ENCODE measurements at regions not wholly inside any gene's neighbourhood (a gene's known extent, or its start where the extent isn't known, plus 50 kb on each side); places are given as distances from the start of the nearest gene placed in this dataset.
"Not testable (repeated sequence)": the region's sequence is repeated elsewhere in the genome, so short reads cannot be mapped to it uniquely, and the experiment has no call there.

GRCh38 chr18:56493531-56493930 is 144.9 kb downstream of the TXNL1 start:
- Histone ChIP-seq H3K9ac (ENCODE audit: low read depth in 1 of 3, low read length in 3 of 3) (no peak overlapping the region), H3K4me3 (ENCODE audit: low read length in 3 of 3) (no peak overlapping the region), H3K27me3 (ENCODE audit: control insufficient read depth in 3 of 3, insufficient read depth in 3 of 3, low read length in 3 of 3) (no peaks in the 10 kb centered on the region), H3K36me3 (ENCODE audit: control insufficient read depth in 3 of 3, insufficient read depth in 3 of 3, low read length in 3 of 3) (no peaks in the 10 kb centered on the region), H3K9me3 (ENCODE audit: control insufficient read depth in 3 of 3, low read length in 3 of 3) (peaks cover 0 to 2% (median 0%) of the 10 kb centered on the region in 3 donors), H3K4me1 (ENCODE audit: control insufficient read depth in 3 of 3, insufficient read depth in 3 of 3, low read length in 3 of 3) (no peaks in the 10 kb centered on the region), H3K27ac (ENCODE audit: low read depth, low read length) (no peak overlapping the region)

- peaks cover 0 to 2% (median 0%) of the 10 kb centered on the region in 3 donors for H3K9me3 ChIP-seq (ENCODE audit: control insufficient read depth in 3 of 3, low read length in 3 of 3)
- H3K9ac ChIP-seq (ENCODE audit: low read depth in 1 of 3, low read length in 3 of 3), result no peak overlapping the region
- H3K27me3 ChIP-seq (ENCODE audit: control insufficient read depth in 3 of 3, insufficient read depth in 3 of 3, low read length in 3 of 3), result no peaks in the 10 kb centered on the region
- no peaks in the 10 kb centered on the region for H3K4me1 ChIP-seq (ENCODE audit: control insufficient read depth in 3 of 3, insufficient read depth in 3 of 3, low read length in 3 of 3)
- no peaks in the 10 kb centered on the region for H3K36me3 ChIP-seq (ENCODE audit: control insufficient read depth in 3 of 3, insufficient read depth in 3 of 3, low read length in 3 of 3)
- no peak overlapping the region for H3K27ac ChIP-seq (ENCODE audit: low read depth, low read length)
- H3K4me3 ChIP-seq (ENCODE audit: low read length in 3 of 3), result no peak overlapping the region
Observed at GRCh38 chr18:56492136-56492535, 146.3 kb downstream of the TXNL1 start.

- no peak overlapping the region for H3K4me3 ChIP-seq (ENCODE audit: low read length in 3 of 3)
- no peaks in the 10 kb centered on the region for H3K36me3 ChIP-seq (ENCODE audit: control insufficient read depth in 3 of 3, insufficient read depth in 3 of 3, low read length in 3 of 3)
- no peaks in the 10 kb centered on the region for H3K4me1 ChIP-seq (ENCODE audit: control insufficient read depth in 3 of 3, insufficient read depth in 3 of 3, low read length in 3 of 3)
- no peaks in the 10 kb centered on the region for H3K27me3 ChIP-seq (ENCODE audit: control insufficient read depth in 3 of 3, insufficient read depth in 3 of 3, low read length in 3 of 3)
- H3K27ac ChIP-seq (ENCODE audit: low read depth, low read length), result no peak overlapping the region
- H3K9ac ChIP-seq (ENCODE audit: low read depth in 1 of 3, low read length in 3 of 3), result no peak overlapping the region
- H3K9me3 ChIP-seq (ENCODE audit: control insufficient read depth in 3 of 3, low read length in 3 of 3), result no peaks in the 10 kb centered on the region
Observed at GRCh38 chr18:56490942-56491341, 147.4 kb downstream of the TXNL1 start.

GRCh38 chr18:56489893-56490292 is 148.5 kb downstream of the TXNL1 start:
- H3K4me3 ChIP-seq (ENCODE audit: low read length in 3 of 3), result no peak overlapping the region
- no peak overlapping the region for H3K27ac ChIP-seq (ENCODE audit: low read depth, low read length)
- H3K9ac ChIP-seq (ENCODE audit: low read depth in 1 of 3, low read length in 3 of 3), result no peak overlapping the region
- H3K27me3 ChIP-seq (ENCODE audit: control insufficient read depth in 3 of 3, insufficient read depth in 3 of 3, low read length in 3 of 3), result no peaks in the 10 kb centered on the region
- H3K4me1 ChIP-seq (ENCODE audit: control insufficient read depth in 3 of 3, insufficient read depth in 3 of 3, low read length in 3 of 3), result no peaks in the 10 kb centered on the region
- H3K9me3 ChIP-seq (ENCODE audit: control insufficient read depth in 3 of 3, low read length in 3 of 3), result no peaks in the 10 kb centered on the region
- H3K36me3 ChIP-seq (ENCODE audit: control insufficient read depth in 3 of 3, insufficient read depth in 3 of 3, low read length in 3 of 3), result no peaks in the 10 kb centered on the region

GRCh38 chr18:56488739-56489138 is 149.7 kb downstream of the TXNL1 start:
- no peak overlapping the region for H3K4me3 ChIP-seq (ENCODE audit: low read length in 3 of 3)
- no peaks in the 10 kb centered on the region for H3K4me1 ChIP-seq (ENCODE audit: control insufficient read depth in 3 of 3, insufficient read depth in 3 of 3, low read length in 3 of 3)
- H3K9me3 ChIP-seq (ENCODE audit: control insufficient read depth in 3 of 3, low read length in 3 of 3), result no peaks in the 10 kb centered on the region
- H3K27ac ChIP-seq (ENCODE audit: low read depth, low read length), result no peak overlapping the region
- H3K36me3 ChIP-seq (ENCODE audit: control insufficient read depth in 3 of 3, insufficient read depth in 3 of 3, low read length in 3 of 3), result no peaks in the 10 kb centered on the region
- H3K27me3 ChIP-seq (ENCODE audit: control insufficient read depth in 3 of 3, insufficient read depth in 3 of 3, low read length in 3 of 3), result no peaks in the 10 kb centered on the region
- no peak overlapping the region for H3K9ac ChIP-seq (ENCODE audit: low read depth in 1 of 3, low read length in 3 of 3)

GRCh38 chr18:56487801-56488200 is 150.6 kb downstream of the TXNL1 start:
- no peaks in the 10 kb centered on the region for H3K27me3 ChIP-seq (ENCODE audit: control insufficient read depth in 3 of 3, insufficient read depth in 3 of 3, low read length in 3 of 3)
- H3K9me3 ChIP-seq (ENCODE audit: control insufficient read depth in 3 of 3, low read length in 3 of 3), result no peaks in the 10 kb centered on the region
- H3K27ac ChIP-seq (ENCODE audit: low read depth, low read length), result no peak overlapping the region
- no peak overlapping the region for H3K9ac ChIP-seq (ENCODE audit: low read depth in 1 of 3, low read length in 3 of 3)
- no peaks in the 10 kb centered on the region for H3K36me3 ChIP-seq (ENCODE audit: control insufficient read depth in 3 of 3, insufficient read depth in 3 of 3, low read length in 3 of 3)
- H3K4me1 ChIP-seq (ENCODE audit: control insufficient read depth in 3 of 3, insufficient read depth in 3 of 3, low read length in 3 of 3), result no peaks in the 10 kb centered on the region
- H3K4me3 ChIP-seq (ENCODE audit: low read length in 3 of 3), result no peak overlapping the region

GRCh38 chr18:56483386-56483785 is 155.0 kb downstream of the TXNL1 start:
- H3K36me3 ChIP-seq (ENCODE audit: control insufficient read depth in 3 of 3, insufficient read depth in 3 of 3, low read length in 3 of 3), result no peaks in the 10 kb centered on the region
- H3K27ac ChIP-seq (ENCODE audit: low read depth, low read length), result no peak overlapping the region
- H3K27me3 ChIP-seq (ENCODE audit: control insufficient read depth in 3 of 3, insufficient read depth in 3 of 3, low read length in 3 of 3), result no peaks in the 10 kb centered on the region
- H3K4me1 ChIP-seq (ENCODE audit: control insufficient read depth in 3 of 3, insufficient read depth in 3 of 3, low read length in 3 of 3), result no peaks in the 10 kb centered on the region
- H3K9me3 ChIP-seq (ENCODE audit: control insufficient read depth in 3 of 3, low read length in 3 of 3), result no peaks in the 10 kb centered on the region
- H3K4me3 ChIP-seq (ENCODE audit: low read length in 3 of 3), result no peak overlapping the region
- no peak overlapping the region for H3K9ac ChIP-seq (ENCODE audit: low read depth in 1 of 3, low read length in 3 of 3)

GRCh38 chr18:56482813-56483212 is 155.6 kb downstream of the TXNL1 start:
- H3K27me3 ChIP-seq (ENCODE audit: control insufficient read depth in 3 of 3, insufficient read depth in 3 of 3, low read length in 3 of 3); H3K9ac ChIP-seq (ENCODE audit: low read depth in 1 of 3, low read length in 3 of 3); H3K4me1 ChIP-seq (ENCODE audit: control insufficient read depth in 3 of 3, insufficient read depth in 3 of 3, low read length in 3 of 3); H3K9me3 ChIP-seq (ENCODE audit: control insufficient read depth in 3 of 3, low read length in 3 of 3); H3K36me3 ChIP-seq (ENCODE audit: control insufficient read depth in 3 of 3, insufficient read depth in 3 of 3, low read length in 3 of 3); H3K4me3 ChIP-seq (ENCODE audit: low read length in 3 of 3); H3K27ac ChIP-seq (ENCODE audit: low read depth, low read length): not testable (repeated sequence)

- H3K27ac ChIP-seq (ENCODE audit: low read depth, low read length), result no peak overlapping the region
- no peaks in the 10 kb centered on the region for H3K27me3 ChIP-seq (ENCODE audit: control insufficient read depth in 3 of 3, insufficient read depth in 3 of 3, low read length in 3 of 3)
- H3K9me3 ChIP-seq (ENCODE audit: control insufficient read depth in 3 of 3, low read length in 3 of 3), result no peaks in the 10 kb centered on the region
- no peak overlapping the region for H3K4me3 ChIP-seq (ENCODE audit: low read length in 3 of 3)
- H3K9ac ChIP-seq (ENCODE audit: low read depth in 1 of 3, low read length in 3 of 3), result no peak overlapping the region
- H3K36me3 ChIP-seq (ENCODE audit: control insufficient read depth in 3 of 3, insufficient read depth in 3 of 3, low read length in 3 of 3), result no peaks in the 10 kb centered on the region
- H3K4me1 ChIP-seq (ENCODE audit: control insufficient read depth in 3 of 3, insufficient read depth in 3 of 3, low read length in 3 of 3), result no peaks in the 10 kb centered on the region
Observed at GRCh38 chr18:56481751-56482150, 156.6 kb downstream of the TXNL1 start.

- H3K27ac ChIP-seq (ENCODE audit: low read depth, low read length), result no peak overlapping the region
- no peaks in the 10 kb centered on the region for H3K36me3 ChIP-seq (ENCODE audit: control insufficient read depth in 3 of 3, insufficient read depth in 3 of 3, low read length in 3 of 3)
- no peaks in the 10 kb centered on the region for H3K9me3 ChIP-seq (ENCODE audit: control insufficient read depth in 3 of 3, low read length in 3 of 3)
- H3K4me1 ChIP-seq (ENCODE audit: control insufficient read depth in 3 of 3, insufficient read depth in 3 of 3, low read length in 3 of 3), result no peaks in the 10 kb centered on the region
- no peak overlapping the region for H3K4me3 ChIP-seq (ENCODE audit: low read length in 3 of 3)
- no peaks in the 10 kb centered on the region for H3K27me3 ChIP-seq (ENCODE audit: control insufficient read depth in 3 of 3, insufficient read depth in 3 of 3, low read length in 3 of 3)
- H3K9ac ChIP-seq (ENCODE audit: low read depth in 1 of 3, low read length in 3 of 3), result no peak overlapping the region
Observed at GRCh38 chr18:56479841-56480240, 158.6 kb downstream of the TXNL1 start.

GRCh38 chr18:56475250-56475649 is 163.1 kb downstream of the TXNL1 start:
- Histone ChIP-seq H3K4me3 (ENCODE audit: low read length in 3 of 3) (no peak overlapping the region), H3K4me1 (ENCODE audit: control insufficient read depth in 3 of 3, insufficient read depth in 3 of 3, low read length in 3 of 3) (peaks cover 0 to 7% (median 0%) of the 10 kb centered on the region in 3 donors), H3K9ac (ENCODE audit: low read depth in 1 of 3, low read length in 3 of 3) (no peak overlapping the region), H3K36me3 (ENCODE audit: control insufficient read depth in 3 of 3, insufficient read depth in 3 of 3, low read length in 3 of 3) (no peaks in the 10 kb centered on the region), H3K9me3 (ENCODE audit: control insufficient read depth in 3 of 3, low read length in 3 of 3) (no peaks in the 10 kb centered on the region), H3K27me3 (ENCODE audit: control insufficient read depth in 3 of 3, insufficient read depth in 3 of 3, low read length in 3 of 3) (no peaks in the 10 kb centered on the region), H3K27ac (ENCODE audit: low read depth, low read length) (no peak overlapping the region)
